K562 (cell line): ENCODE measurements at regions not wholly inside any gene's neighbourhood (a gene's known extent, or its start where the extent isn't known, plus 50 kb on each side); places are given as distances from the start of the nearest gene placed in this dataset.

Source experiments
- MTA1 ChIP-seq: fragments of 450-650 bp; IDR thresholded peaks from 2 replicates; pipeline ENCODE4 v1.6.1; 2017; ENCODE audit warnings: borderline replicate concordance
- POLR2A ChIP-seq: fragments of 450-650 bp; conservative IDR thresholded peaks from 2 replicates; pipeline ENCODE4 v1.6.1; 2016
- YY1 ChIP-seq, 3 experiments: IDR thresholded peaks; 2 replicates each; pipeline ENCODE4 v1.6.1; 2011; ENCODE audit warnings: low read length in 2 of 3, mild to moderate bottlenecking in 2 of 3, moderate library complexity in 2 of 3, borderline replicate concordance in 1 of 3, control low read depth in 1 of 3, low read depth in 1 of 3; ENCODE audit not compliant: insufficient read depth in 3 of 3, insufficient replicate concordance in 2 of 3, control insufficient read depth in 1 of 3, insufficient read length in 1 of 3; ENCODE audit errors: extremely low read depth in 1 of 3
- ZNF592 ChIP-seq: fragments of 450-650 bp; IDR thresholded peaks from 2 replicates; pipeline ENCODE4 v1.6.1; 2017; ENCODE audit warnings: antibody characterized with exemption, mild to moderate bottlenecking

- TF ChIP-seq MTA1 = no peak
- TF ChIP-seq YY1 (IDR thresholded peaks at IDR 0.05; ENCODE audit: borderline replicate concordance in 1 of 3, control insufficient read depth in 1 of 3, extremely low read depth in 1 of 3, insufficient read depth in 3 of 3, insufficient read length in 1 of 3, insufficient replicate concordance in 2 of 3, low read depth in 1 of 3, low read length in 2 of 3) = no peak
- TF ChIP-seq POLR2A = no peak
- no peak for TF ChIP-seq ZNF592
These were observed 112.9 kb upstream of the JAG1 start for GRCh38 chr20:10786678-10787077.
